ENCODE measurements at regions not wholly inside any gene's neighbourhood (a gene's known extent, or its start where the extent isn't known, plus 50 kb on each side); places are given as distances from the start of the nearest gene placed in this dataset.

DNA sequence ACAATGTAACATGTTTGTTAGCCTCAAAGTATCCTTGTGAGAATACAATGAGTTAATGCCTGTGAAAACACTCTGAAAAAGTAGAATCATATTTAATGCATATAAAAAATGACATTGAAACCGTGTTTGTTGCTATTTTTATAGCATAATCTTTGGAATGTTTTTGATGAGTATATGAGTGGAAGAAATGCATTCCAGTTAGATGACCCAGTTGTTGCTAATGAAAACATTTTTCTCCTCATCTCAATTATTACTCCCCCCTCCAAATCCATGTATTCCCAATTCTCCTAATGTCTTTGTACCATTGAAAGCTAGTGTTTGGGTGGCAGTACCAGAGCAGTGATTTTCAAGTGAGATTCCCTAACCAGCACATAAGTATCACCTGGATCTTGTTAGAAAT lies 67.1 kb upstream of the DSEL start:
- Histone ChIP-seq H3K27ac (ENCODE audit: low read depth in 1 of 2, low read length in 2 of 2) (no peak overlapping the region), H3K27me3 (ENCODE audit: control insufficient read depth in 4 of 4, insufficient read depth in 4 of 4, low read length in 3 of 4) (no peaks in the 10 kb centered on the region), H3K4me1 (ENCODE audit: control insufficient read depth in 4 of 4, insufficient read depth in 4 of 4, low read length in 3 of 4) (peaks cover 0 to 1% (median 0%) of the 10 kb centered on the region in 4 donors), H3K4me3 (ENCODE audit: low read depth in 1 of 3, low read length in 3 of 3) (no peak overlapping the region), H3K36me3 (ENCODE audit: control insufficient read depth in 4 of 4, insufficient read depth in 3 of 4, low read depth in 1 of 4, low read length in 3 of 4) (no peaks in the 10 kb centered on the region), H3K9ac (ENCODE audit: low read depth in 1 of 2, low read length in 2 of 2) (no peak overlapping the region), H3K9me3 (ENCODE audit: control insufficient read depth in 4 of 4, low read length in 3 of 4) (no peaks in the 10 kb centered on the region)
- TF ChIP-seq, protein P1, sequence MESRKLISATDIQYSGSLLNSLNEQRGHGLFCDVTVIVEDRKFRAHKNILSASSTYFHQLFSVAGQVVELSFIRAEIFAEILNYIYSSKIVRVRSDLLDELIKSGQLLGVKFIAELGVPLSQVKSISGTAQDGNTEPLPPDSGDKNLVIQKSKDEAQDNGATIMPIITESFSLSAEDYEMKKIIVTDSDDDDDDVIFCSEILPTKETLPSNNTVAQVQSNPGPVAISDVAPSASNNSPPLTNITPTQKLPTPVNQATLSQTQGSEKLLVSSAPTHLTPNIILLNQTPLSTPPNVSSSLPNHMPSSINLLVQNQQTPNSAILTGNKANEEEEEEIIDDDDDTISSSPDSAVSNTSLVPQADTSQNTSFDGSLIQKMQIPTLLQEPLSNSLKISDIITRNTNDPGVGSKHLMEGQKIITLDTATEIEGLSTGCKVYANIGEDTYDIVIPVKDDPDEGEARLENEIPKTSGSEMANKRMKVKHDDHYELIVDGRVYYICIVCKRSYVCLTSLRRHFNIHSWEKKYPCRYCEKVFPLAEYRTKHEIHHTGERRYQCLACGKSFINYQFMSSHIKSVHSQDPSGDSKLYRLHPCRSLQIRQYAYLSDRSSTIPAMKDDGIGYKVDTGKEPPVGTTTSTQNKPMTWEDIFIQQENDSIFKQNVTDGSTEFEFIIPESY (IDR thresholded peaks at IDR 0.05), result no peak
- TF ChIP-seq TAF1 (conservative IDR thresholded peaks at IDR 0.05) (no peak), SP1 (IDR thresholded peaks at IDR 0.05) (no peak), EGR1 (IDR thresholded peaks at IDR 0.05; ENCODE audit: low read depth in 2 of 2) (no peak), YY1 (IDR thresholded peaks at IDR 0.05) (no peak), GABPA (IDR thresholded peaks at IDR 0.05 in 1 of 2, conservative IDR thresholded peaks at IDR 0.05 in 1 of 2) (no peak), FOXA1 (IDR thresholded peaks at IDR 0.05) (no peak), FOXA2 (IDR thresholded peaks at IDR 0.05) (no peak), RXRA (IDR thresholded peaks at IDR 0.05) (no peak), NR2F2 (IDR thresholded peaks at IDR 0.05) (no peak), JUND (IDR thresholded peaks at IDR 0.05) (no peak), RAD21 (IDR thresholded peaks at IDR 0.05) (no peak), HNF4G (IDR thresholded peaks at IDR 0.05) (no peak), HNF4A (conservative IDR thresholded peaks at IDR 0.05) (no peak)
- TF ChIP-seq, protein P2, sequence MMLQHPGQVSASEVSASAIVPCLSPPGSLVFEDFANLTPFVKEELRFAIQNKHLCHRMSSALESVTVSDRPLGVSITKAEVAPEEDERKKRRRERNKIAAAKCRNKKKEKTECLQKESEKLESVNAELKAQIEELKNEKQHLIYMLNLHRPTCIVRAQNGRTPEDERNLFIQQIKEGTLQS (IDR thresholded peaks at IDR 0.05), result no peak
- TF ChIP-seq, protein P3, sequence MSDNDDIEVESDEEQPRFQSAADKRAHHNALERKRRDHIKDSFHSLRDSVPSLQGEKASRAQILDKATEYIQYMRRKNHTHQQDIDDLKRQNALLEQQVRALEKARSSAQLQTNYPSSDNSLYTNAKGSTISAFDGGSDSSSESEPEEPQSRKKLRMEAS (IDR thresholded peaks at IDR 0.05), result no peak
- TF ChIP-seq, protein P4, sequence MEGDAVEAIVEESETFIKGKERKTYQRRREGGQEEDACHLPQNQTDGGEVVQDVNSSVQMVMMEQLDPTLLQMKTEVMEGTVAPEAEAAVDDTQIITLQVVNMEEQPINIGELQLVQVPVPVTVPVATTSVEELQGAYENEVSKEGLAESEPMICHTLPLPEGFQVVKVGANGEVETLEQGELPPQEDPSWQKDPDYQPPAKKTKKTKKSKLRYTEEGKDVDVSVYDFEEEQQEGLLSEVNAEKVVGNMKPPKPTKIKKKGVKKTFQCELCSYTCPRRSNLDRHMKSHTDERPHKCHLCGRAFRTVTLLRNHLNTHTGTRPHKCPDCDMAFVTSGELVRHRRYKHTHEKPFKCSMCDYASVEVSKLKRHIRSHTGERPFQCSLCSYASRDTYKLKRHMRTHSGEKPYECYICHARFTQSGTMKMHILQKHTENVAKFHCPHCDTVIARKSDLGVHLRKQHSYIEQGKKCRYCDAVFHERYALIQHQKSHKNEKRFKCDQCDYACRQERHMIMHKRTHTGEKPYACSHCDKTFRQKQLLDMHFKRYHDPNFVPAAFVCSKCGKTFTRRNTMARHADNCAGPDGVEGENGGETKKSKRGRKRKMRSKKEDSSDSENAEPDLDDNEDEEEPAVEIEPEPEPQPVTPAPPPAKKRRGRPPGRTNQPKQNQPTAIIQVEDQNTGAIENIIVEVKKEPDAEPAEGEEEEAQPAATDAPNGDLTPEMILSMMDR (IDR thresholded peaks at IDR 0.05; ENCODE audit: low read depth, low read length, missing input control), result no peak
- TF ChIP-seq, protein P5, sequence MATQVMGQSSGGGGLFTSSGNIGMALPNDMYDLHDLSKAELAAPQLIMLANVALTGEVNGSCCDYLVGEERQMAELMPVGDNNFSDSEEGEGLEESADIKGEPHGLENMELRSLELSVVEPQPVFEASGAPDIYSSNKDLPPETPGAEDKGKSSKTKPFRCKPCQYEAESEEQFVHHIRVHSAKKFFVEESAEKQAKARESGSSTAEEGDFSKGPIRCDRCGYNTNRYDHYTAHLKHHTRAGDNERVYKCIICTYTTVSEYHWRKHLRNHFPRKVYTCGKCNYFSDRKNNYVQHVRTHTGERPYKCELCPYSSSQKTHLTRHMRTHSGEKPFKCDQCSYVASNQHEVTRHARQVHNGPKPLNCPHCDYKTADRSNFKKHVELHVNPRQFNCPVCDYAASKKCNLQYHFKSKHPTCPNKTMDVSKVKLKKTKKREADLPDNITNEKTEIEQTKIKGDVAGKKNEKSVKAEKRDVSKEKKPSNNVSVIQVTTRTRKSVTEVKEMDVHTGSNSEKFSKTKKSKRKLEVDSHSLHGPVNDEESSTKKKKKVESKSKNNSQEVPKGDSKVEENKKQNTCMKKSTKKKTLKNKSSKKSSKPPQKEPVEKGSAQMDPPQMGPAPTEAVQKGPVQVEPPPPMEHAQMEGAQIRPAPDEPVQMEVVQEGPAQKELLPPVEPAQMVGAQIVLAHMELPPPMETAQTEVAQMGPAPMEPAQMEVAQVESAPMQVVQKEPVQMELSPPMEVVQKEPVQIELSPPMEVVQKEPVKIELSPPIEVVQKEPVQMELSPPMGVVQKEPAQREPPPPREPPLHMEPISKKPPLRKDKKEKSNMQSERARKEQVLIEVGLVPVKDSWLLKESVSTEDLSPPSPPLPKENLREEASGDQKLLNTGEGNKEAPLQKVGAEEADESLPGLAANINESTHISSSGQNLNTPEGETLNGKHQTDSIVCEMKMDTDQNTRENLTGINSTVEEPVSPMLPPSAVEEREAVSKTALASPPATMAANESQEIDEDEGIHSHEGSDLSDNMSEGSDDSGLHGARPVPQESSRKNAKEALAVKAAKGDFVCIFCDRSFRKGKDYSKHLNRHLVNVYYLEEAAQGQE (IDR thresholded peaks at IDR 0.05), result no peak
- DNase-seq (ENCODE audit: low spot score), result no peak
- 67% methylated on average over 1 of the region's 1 CpG for WGBS

Data from liver (tissue), 8 donors.